H54 (cell line): ENCODE measurements at regions not wholly inside any gene's neighbourhood (a gene's known extent, or its start where the extent isn't known, plus 50 kb on each side); places are given as distances from the start of the nearest gene placed in this dataset.

Source experiments
- DNase-seq: peaks from one replicate; pipeline ENCODE4 v3.0.0; 2011; ENCODE audit warnings: low spot score, mixed read lengths; ENCODE audit not compliant: insufficient read length
- FAIRE-seq: peaks from 3 replicates; lab custom pipeline; 2011; peaks lifted over from hg19 to GRCh38; lab: Jason Lieb, UNC
- POLR2A ChIP-seq: IDR thresholded peaks from 2 replicates; pipeline ENCODE4 v1.6.1; 2011; ENCODE audit warnings: low read depth, mild to moderate bottlenecking, low read length

DNA sequence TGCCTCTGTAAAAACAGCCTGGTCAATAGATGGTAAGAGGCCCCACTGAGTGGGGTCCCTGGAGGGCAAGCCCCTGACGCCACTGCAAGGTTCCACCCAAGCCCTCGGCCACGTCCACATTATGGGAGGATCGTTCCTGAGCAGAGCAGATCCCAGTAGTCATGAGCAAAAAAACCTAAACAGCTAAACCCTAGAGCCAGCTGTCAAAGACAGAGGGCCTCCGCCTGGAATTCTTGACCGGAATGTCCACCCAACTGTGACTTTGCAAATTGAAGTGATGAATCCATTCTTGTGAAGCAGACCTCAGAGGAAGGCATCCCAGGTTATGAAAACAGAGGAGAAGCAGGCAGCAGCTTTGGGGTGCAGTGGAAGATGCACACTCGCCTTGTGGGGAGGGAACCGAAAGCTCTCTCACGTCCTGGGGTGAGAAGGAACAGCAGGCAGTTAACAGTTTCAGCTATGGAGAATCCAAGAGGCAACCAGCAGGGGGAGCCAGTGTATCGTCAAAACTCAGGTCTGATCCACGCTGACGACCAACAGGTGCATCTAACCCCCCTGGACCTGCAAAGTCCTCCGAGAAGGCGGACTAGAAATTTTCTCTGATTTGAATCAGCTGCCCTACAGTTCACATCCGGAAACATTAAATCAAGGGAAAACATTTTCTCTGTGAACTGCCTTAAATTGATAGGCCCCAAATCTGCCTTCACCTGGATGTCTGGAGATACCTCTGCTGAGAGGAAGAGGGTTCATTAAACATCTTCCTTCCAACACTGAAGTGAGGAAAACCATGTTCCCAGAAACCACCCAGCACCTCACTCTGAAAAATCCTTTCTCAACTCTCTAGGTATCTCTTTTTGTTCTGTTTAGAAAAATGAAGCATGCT, 139.1 kb upstream of the PFKP start:
- peak; percentile 62 for DNase-seq

DNA sequence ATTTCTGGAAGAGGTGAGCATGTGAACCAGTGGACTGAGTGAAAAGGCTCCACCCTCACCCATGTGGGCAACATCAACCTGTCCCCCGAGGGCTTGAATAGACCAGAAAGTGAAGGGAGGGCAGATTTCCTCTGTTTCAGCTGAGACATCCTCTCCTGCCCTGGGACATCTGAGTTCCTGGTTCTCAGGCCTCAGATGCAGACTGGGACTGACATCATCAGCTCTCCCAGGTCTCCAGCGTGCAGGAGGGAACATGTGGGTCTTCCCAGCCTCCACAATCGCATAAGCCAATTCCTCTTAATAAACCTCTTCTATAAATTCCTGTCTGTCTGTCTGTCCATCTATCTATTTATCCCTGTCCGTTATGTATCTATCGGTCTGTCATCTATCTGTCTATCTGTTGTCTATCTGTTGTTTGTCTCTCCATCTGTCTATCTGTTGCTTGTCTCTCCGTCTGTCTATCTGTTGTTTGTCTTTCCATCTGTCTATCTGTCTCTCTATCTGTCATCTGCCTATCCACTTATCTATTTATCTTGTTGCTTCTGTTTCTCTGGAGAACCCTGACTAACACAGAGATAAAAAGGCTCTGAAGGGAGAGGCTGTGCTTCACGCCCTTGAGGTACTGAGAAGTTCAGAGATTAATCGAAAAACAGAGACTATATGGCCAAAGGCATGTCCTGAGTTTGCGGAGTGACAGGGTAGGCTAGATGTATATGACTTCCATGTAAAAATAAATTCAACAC, 140.3 kb upstream of the PFKP start:
- no peak for TF ChIP-seq POLR2A
- no peak for FAIRE-seq
- no peak for DNase-seq

More for the DNA sequence above, 139.1 kb upstream of the PFKP start:
- no peak for TF ChIP-seq POLR2A
- no peak for FAIRE-seq

DNA sequence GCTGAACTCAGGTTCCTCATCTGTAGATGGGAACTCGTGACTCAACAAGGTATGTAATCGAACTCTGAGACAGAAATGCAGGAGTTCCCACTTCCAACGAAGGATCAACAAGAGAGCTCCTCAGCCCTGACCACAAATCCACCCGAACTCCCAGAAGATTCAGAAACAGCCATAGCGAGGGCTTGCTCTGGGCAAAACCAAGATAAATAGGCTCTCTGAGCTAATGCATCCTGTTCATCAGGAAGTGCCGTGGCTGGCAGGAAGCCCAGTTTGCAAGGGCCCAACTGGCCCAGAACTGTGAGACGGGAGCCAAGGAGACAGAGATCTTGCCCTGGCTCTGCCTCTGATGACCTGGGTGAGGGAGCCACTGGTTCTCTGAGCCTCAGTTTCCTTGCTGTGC, 141.7 kb upstream of the PFKP start:
- DNase-seq (no peak), FAIRE-seq (no peak)

DNA sequence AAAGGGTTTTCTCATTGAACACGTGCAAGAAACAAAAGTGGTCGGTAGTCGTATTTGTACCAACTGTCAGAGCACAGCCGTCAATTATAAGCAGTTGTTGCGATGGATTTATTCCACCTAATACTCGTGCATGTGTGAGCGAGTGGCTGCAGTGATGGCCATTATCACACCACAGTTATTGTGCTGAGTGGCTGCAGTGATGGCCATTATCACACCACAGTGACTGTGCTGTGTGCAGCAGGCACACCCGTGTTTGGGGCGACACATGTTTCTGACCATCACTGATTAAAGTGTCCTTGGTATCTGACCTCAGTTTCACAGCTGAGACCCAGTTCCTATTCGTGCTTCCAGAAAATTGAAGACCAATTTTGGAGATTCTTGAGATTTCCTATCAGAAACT, 142.9 kb upstream of the PFKP start:
- no peak for FAIRE-seq
- no peak for DNase-seq
- no peak for TF ChIP-seq POLR2A

More for the DNA sequence above, 141.7 kb upstream of the PFKP start:
- TF ChIP-seq POLR2A = no peak

DNA sequence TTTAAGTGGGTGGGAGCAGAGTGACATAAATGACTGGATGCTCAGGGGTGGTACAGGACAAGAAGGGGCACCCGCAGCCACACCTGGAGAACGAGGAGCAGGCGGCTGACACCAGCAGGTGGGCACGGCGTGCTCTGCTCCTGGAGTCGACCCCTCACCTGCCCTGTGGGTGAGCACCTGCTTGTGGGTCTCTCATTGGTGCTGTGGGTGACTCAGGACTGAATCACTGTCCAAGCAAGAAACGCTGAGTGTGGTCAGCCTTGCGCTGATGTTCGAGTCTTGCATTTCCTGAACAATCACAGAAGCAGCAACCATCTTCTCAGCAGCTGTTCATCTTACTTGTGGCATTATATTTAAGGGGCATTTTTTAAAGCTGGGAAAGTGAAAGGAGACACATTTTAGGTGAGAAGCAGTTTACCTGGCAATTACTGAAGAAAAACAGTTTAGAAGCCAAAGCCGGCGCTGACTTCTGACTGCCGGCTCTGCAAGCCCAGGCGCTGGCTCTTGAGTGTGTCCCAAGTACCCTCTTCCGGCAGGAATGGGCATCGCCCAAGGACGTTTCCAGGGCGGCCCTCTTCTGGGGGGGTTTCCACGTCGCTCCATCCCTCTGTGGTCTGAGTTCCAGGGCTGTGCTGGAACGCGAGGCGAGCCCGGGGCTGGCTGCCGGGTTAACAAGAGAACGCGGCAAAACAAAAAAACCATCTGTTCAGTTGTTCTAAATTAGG, 145.2 kb upstream of the PFKP start:
- DNase-seq (no peak), FAIRE-seq (no peak)
- no peak for TF ChIP-seq POLR2A

DNA sequence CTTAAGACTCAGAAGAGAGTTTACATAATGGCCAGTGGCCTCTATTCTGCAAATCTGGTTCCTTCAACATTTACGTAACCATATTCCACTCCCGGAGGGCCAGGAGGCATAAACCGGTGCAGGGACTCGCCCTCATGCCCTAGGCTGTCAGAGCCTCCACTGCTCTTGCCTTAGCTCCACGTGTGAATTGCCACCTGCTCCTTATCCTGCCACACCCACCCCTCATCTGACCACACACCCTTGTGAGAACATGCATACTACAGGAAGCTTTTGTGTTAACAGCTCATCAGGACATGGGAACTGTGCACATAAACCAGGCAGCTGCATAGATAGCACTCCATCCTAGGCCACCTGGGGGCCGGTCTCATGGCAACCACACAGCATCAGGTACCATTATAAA, 146.7 kb upstream of the PFKP start:
- TF ChIP-seq POLR2A = no peak
- DNase-seq = no peak
- no peak for FAIRE-seq

DNA sequence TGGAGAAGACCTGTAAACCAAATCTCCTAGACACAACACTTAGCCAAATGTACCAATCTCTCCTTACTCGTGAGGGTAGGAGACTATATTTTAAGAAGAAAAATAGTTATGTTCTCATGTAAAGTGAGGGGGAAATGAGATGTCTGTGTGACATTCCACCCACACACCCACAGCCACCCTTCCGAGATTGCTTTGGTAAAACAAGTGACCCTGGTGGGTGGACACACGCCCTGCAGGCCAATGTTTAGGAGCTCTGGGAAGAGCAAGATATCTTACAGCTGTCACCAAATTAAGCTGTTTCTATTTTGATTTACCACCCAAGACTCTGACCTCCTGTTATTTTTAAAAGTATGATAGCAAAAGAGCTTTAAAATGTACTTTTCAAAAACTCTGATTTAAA, 147.2 kb upstream of the PFKP start:
- no peak for DNase-seq

DNA sequence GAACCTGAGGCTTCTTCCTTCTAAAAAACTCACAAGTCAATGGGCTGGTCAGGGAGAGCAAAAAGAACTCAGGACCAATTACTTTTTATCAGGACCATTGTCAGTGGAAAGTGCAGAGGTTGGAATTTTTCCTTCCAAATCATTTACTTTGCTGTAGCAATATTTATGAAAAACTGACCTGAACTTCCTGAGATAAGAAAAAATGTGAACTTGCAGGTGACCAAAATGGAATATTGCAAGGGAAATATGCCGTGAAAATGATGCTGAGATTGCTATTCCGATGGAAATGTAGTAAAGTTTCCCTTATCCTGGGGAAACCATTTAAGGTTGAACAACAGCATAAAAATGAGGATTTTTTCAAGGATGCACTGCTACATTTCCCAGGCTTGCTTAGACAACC, 148.3 kb upstream of the PFKP start:
- TF ChIP-seq POLR2A = no peak
- DNase-seq (no peak), FAIRE-seq (no peak)

More for the DNA sequence above, 147.2 kb upstream of the PFKP start:
- TF ChIP-seq POLR2A = no peak
- no peak for FAIRE-seq

DNA sequence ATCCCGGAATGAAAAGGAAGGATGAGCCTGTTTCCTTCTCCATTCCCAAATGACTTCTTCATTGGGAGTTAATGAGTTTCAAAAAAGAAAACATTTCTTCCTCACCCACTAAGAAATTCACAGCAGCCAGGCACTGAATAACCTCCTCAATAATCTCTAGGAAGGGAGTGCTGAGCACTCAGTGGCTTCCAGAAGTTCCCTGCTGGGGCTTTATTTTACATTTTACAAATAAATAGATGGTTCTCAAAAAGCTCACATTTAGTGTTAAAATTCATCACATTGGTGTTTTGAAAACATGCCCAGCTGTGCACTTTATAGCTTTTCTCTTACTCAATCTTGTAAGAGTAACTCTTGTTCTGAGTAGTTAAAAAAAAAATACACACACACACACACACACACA, 148.9 kb upstream of the PFKP start:
- TF ChIP-seq POLR2A = no peak
- DNase-seq (no peak), FAIRE-seq (no peak)

DNA sequence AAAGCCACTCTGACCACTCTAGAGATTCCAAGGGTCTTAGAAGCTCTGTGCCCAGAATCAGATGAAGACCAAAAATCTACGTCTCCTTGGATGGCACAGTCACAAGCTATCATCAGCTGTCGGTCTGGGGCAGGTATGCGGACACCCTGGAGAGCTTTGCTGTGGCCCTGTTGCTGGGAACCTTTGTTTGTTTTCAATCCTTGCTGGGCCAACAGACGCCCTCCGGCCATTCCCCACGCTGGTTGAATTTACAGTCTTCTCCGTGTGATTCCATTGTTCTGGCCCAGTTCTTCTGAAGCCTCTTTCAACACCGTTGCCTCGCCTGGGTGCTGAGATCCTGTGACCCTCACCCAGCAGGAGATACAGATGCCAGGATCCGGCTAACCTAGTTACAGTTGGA, 149.4 kb upstream of the PFKP start:
- FAIRE-seq (no peak), DNase-seq (no peak)
- no peak for TF ChIP-seq POLR2A

DNA sequence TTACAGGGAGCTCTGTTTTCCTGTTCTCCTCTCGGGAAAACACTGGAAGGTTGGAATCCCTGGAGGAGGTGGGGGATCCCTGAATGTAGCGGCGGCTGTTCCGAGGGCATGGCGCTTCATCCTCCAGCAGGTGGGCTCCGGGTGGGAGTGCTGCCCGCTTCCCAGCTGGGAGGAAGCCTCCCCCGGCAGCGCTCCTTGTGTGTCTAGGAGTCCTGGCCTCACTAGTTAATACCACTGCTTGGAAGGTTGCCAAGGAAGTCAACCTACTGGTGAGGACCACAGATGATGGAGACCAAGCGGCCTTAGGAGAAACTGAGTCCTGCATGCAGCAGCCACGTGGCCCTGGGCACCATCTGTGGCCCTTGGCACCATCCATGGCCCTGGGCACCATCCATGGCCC, 151.9 kb upstream of the PFKP start:
- FAIRE-seq = no peak
- no peak for DNase-seq
- no peak for TF ChIP-seq POLR2A

DNA sequence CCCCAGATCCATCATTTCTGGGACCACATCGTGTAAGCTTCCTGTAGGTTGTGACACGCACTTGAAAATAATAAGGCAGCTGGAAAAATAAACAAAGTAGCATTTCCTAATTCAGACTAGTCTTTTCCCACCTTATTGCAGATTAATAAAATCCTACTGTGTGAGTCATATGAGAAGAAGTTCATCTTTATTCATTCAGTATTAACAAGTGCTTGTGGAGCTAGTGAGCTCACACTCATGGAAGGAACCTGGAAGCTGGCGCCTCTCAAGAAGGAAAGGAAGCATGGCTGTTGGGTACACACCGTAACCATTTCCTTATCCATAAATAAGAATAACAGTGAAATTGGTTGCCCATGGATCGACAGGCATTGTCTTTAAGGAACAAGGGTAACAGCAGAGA, 152.6 kb upstream of the PFKP start:
- DNase-seq (no peak), FAIRE-seq (no peak)
- no peak for TF ChIP-seq POLR2A

DNA sequence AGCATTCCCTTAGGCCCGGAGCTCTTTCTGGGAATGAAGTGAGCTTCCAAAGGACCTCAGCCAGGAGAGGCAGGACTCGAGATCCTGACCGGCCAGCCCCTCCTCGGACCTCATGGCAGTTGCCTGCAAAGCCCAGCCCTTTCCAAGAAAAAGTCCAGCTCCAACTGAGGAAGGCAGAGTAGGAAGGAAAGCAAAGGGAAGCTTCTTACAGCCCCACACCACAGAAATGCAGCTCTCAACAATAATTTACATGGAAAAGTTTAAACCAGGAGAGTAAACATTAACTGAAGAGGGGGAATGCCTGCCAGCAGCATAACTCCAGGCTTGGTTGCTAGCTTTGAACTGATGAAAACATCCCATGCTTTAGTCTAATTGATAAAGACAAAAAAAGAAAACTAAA, 153.9 kb upstream of the PFKP start:
- no peak for FAIRE-seq
- no peak for DNase-seq
- TF ChIP-seq POLR2A = no peak

DNA sequence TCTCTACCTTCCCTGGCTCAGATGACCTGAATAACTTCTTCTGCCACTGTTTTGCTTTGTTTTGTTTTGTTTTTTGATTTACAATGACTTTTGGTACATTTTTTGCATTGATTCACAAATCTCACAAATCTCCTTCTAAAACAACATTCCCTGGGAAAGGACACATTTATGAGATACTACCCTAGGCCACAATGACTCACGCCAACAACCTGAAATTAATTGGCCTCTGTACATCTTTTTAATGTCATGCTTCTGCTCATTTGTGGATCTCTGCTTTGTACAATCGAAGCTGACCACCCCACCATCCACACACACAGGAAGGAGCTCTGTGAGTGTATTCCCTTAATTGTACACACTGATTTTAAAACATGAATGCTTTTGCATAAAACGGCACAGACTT, 156.7 kb upstream of the PFKP start:
- TF ChIP-seq POLR2A = no peak
- FAIRE-seq (no peak), DNase-seq (no peak)
